HEK293 (cell line): ENCODE measurements at regions not wholly inside any gene's neighbourhood (a gene's known extent, or its start where the extent isn't known, plus 50 kb on each side); places are given as distances from the start of the nearest gene placed in this dataset.
"Not testable (repeated sequence)": the region's sequence is repeated elsewhere in the genome, so short reads cannot be mapped to it uniquely, and the experiment has no call there.

Experiments used
- CTCF ChIA-PET: fragments of 350-600 bp; formaldehyde crosslinking; extraction: SDS; loops from one replicate; lab custom pipeline; 2021; ENCODE audit warnings: antibody characterized with exemption; lab: Yijun Ruan, JAX
- POLR2A ChIA-PET: fragments of 300-600 bp; formaldehyde crosslinking; extraction: SDS; loops from one replicate; lab custom pipeline; 2020; ENCODE audit warnings: antibody characterized with exemption, inconsistent platforms; lab: Yijun Ruan, JAX
- H3K27ac ChIP-seq: fragments of 200-500 bp; sonication (Bioruptor generic); 2 replicates; pipeline ENCODE4 v1.5.1; 2014; ENCODE audit warnings: low read depth, low read length, control low read depth, inconsistent platforms; ENCODE audit errors: extremely low read depth
- H3K36me3 ChIP-seq, 2 experiments: fragments of 200-500 bp in 1 of 2; sonication (Bioruptor generic) in 1 of 2; 1 replicate in 1 of 2; 2 replicates in 1 of 2; pipeline ENCODE4 v1.5.1; 2014 to 2017; ENCODE audit warnings: inconsistent platforms in 2 of 2, low read length in 2 of 2; ENCODE audit not compliant: control insufficient read depth in 2 of 2, insufficient read depth in 1 of 2
- H3K4me1 ChIP-seq: fragments of 200-500 bp; sonication (Bioruptor generic); 2 replicates; pipeline ENCODE4 v1.5.1; 2014; ENCODE audit warnings: mild to moderate bottlenecking, low read length, inconsistent platforms; ENCODE audit not compliant: control insufficient read depth, insufficient read depth
- H3K4me3 ChIP-seq: 2 replicates; pipeline ENCODE4 v1.5.1; 2011; ENCODE audit warnings: low read depth, mild to moderate bottlenecking, control low read depth, low read length, moderate library complexity
- H3K9me3 ChIP-seq: fragments of 200-500 bp; sonication (Bioruptor generic); 2 replicates; pipeline ENCODE4 v1.5.1; 2014; ENCODE audit warnings: low read depth, low read length, inconsistent platforms; ENCODE audit not compliant: control insufficient read depth, insufficient read depth
- EGR2 ChIP-seq: fragments of 450-650 bp; formaldehyde crosslinking; IDR thresholded peaks from 2 replicates; pipeline ENCODE4 v1.5.1; 2016; ENCODE audit warnings: low read depth, missing biosample characterization, missing genetic modification characterization
- GLI2 ChIP-seq: fragments of 450-650 bp; formaldehyde crosslinking; IDR thresholded peaks from 2 replicates; pipeline ENCODE4; 2017; ENCODE audit warnings: missing biosample characterization, missing genetic modification characterization, low read depth, borderline replicate concordance
- WT1 ChIP-seq: fragments of 450-650 bp; formaldehyde crosslinking; IDR thresholded peaks from 2 replicates; pipeline ENCODE4 v1.5.1; 2016; ENCODE audit warnings: missing biosample characterization, missing genetic modification characterization
- ZNF146 ChIP-seq: fragments of 450-650 bp; formaldehyde crosslinking; IDR thresholded peaks from 2 replicates; pipeline ENCODE4 v1.5.1; 2016; ENCODE audit warnings: missing biosample characterization, missing genetic modification characterization
- ZNF292 ChIP-seq: fragments of 450-650 bp; formaldehyde crosslinking; IDR thresholded peaks from 2 replicates; pipeline ENCODE4 v1.5.1; 2016; ENCODE audit warnings: low read depth, missing biosample characterization, missing genetic modification characterization, borderline replicate concordance
- ZNF391 ChIP-seq: fragments of 450-650 bp; formaldehyde crosslinking; IDR thresholded peaks from 2 replicates; pipeline ENCODE4 v1.5.1; 2016; ENCODE audit warnings: low read depth, missing biosample characterization, missing genetic modification characterization, borderline replicate concordance
- ZNF404 ChIP-seq: fragments of 450-650 bp; formaldehyde crosslinking; IDR thresholded peaks from 2 replicates; pipeline ENCODE4 v1.5.1; 2017; ENCODE audit warnings: missing biosample characterization, missing genetic modification characterization
- ZNF530 ChIP-seq: fragments of 450-650 bp; formaldehyde crosslinking; IDR thresholded peaks from 2 replicates; pipeline ENCODE4 v1.5.1; 2016; ENCODE audit warnings: low read depth, missing biosample characterization, missing genetic modification characterization
- ZNF654 ChIP-seq: fragments of 450-650 bp; formaldehyde crosslinking; IDR thresholded peaks from 2 replicates; pipeline ENCODE4 v1.5.1; 2016; ENCODE audit warnings: low read depth, missing biosample characterization, missing genetic modification characterization
- ZNF664 ChIP-seq: fragments of 450-650 bp; formaldehyde crosslinking; IDR thresholded peaks from 2 replicates; pipeline ENCODE4 v1.5.1; 2016; ENCODE audit warnings: missing biosample characterization, missing genetic modification characterization
- ZNF776 ChIP-seq: fragments of 450-650 bp; formaldehyde crosslinking; IDR thresholded peaks from 2 replicates; pipeline ENCODE4 v1.5.0; 2017; ENCODE audit warnings: missing biosample characterization, missing genetic modification characterization, borderline replicate concordance
- TF ChIP-seq, protein P1 (sequence below): fragments of 450-650 bp; formaldehyde crosslinking; IDR thresholded peaks from 2 replicates; pipeline ENCODE4 v1.5.1; 2017; ENCODE audit warnings: missing biosample characterization, missing genetic modification characterization
- TF ChIP-seq, protein P2 (sequence below): sonication (generic); formaldehyde crosslinking; IDR thresholded peaks from 2 replicates; pipeline ENCODE4 v1.8.1; 2022; ENCODE audit warnings: mild to moderate bottlenecking, moderate library complexity, missing genetic modification reagents
- TF ChIP-seq, protein P3 (sequence below): fragments of 450-650 bp; IDR thresholded peaks from 2 replicates; pipeline ENCODE4 v1.5.1; 2018; ENCODE audit warnings: missing biosample characterization, mild to moderate bottlenecking, missing genetic modification characterization
- TF ChIP-seq, protein P4 (sequence below): fragments of 450-650 bp; formaldehyde crosslinking; IDR thresholded peaks from 2 replicates; pipeline ENCODE4 v1.5.1; 2017; ENCODE audit warnings: missing biosample characterization, missing genetic modification characterization
- TF ChIP-seq, protein P5 (sequence below): IDR thresholded peaks from 2 replicates; pipeline ENCODE4 v1.6.1; 2011; ENCODE audit warnings: mild to moderate bottlenecking, low read depth, low read length, borderline replicate concordance
- TF ChIP-seq, protein P6 (sequence below): fragments of 450-650 bp; formaldehyde crosslinking; IDR thresholded peaks from 2 replicates; pipeline ENCODE4 v1.5.1; 2016; ENCODE audit warnings: missing biosample characterization, missing genetic modification characterization

DNA sequence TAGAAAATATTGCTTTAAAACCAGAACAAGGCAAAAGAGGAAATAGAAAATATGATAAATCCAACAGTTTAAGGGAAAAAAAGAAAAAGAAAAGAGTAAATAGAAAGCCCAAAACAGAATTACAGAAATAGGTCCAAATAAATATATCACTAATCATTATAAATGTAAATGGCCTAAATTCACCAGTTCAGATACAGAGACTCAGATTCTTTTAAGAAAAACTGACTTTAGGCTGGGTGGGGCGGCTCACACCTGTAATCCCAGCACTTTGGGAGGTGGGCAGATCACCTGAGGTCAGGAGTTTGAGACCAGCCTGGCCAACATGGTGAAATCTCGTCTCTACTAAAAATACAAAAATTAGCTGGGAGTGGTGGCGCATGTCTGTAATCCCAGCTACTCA, 79.7 kb upstream of the RASGRP1 start:
- H3K4me1 ChIP-seq, CTCF ChIA-PET, H3K9me3 ChIP-seq, H3K27ac ChIP-seq, POLR2A ChIA-PET, H3K4me3 ChIP-seq, H3K36me3 ChIP-seq: not testable (repeated sequence)

DNA sequence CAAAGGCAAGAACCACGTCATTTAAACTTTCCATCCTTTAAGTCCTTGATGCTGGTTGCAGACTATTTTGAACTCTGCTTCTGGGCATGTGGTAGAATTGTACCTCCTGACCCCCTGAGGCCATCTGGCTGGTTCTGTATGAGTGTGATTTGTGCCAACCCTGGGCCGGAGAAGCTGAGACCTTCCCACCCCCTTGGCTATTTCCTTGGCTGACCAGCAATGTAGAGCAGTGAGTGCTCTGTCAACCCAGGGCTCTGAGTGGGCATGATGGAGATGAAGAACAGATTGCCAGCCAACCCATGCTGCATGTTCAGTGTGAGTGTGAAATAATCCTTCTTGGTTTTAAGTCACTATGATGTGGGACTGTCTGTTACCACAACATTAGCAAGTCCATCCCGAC, 82.1 kb upstream of the RASGRP1 start:
- Histone ChIP-seq H3K27ac (no peak overlapping the region), H3K4me3 (no peak overlapping the region), H3K36me3 (no peaks in the 10 kb centered on the region), H3K4me1 (no peaks in the 10 kb centered on the region), H3K9me3 (no peaks in the 10 kb centered on the region)
- ChIA-PET CTCF (no interaction called here), POLR2A (no interaction called here)
- TF ChIP-seq GLI2 (tag by site-specific recombination) (no peak), EGR2 (tag by site-specific recombination) (no peak), ZNF776 (tag by site-specific recombination) (no peak)

DNA sequence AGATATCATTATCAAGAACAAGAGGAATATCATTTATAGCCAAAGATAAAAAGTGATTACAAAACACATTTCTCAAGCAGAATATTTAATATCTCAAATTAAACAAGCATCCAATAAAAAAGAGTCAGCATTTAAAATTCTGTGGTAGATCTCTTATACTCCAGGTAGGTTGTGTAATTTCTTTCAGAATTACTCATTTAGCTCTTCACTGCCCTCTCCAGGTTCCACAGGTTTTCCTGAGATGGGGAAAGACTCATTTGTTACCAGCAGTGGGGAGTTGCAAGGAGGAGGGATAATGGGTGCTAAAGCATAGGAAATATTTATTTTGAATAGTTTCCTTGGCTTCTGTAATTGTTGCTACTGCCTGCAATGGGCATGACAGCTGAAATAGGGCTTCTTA, 83.1 kb upstream of the RASGRP1 start:
- Histone ChIP-seq H3K9me3 (no peaks in the 10 kb centered on the region), H3K4me1 (no peaks in the 10 kb centered on the region), H3K4me3 (no peak overlapping the region), H3K27ac (no peak overlapping the region), H3K36me3 (no peaks in the 10 kb centered on the region)
- ChIA-PET POLR2A (no interaction called here), CTCF (interaction anchor here (0.5 to 3.4 kb wide), 6 partner anchors 36 to 1201 kb away, joined by 3 to 17 read pairs (median 3); partner anchors contain the start of gene RASGRP1)
- TF ChIP-seq, protein P1, sequence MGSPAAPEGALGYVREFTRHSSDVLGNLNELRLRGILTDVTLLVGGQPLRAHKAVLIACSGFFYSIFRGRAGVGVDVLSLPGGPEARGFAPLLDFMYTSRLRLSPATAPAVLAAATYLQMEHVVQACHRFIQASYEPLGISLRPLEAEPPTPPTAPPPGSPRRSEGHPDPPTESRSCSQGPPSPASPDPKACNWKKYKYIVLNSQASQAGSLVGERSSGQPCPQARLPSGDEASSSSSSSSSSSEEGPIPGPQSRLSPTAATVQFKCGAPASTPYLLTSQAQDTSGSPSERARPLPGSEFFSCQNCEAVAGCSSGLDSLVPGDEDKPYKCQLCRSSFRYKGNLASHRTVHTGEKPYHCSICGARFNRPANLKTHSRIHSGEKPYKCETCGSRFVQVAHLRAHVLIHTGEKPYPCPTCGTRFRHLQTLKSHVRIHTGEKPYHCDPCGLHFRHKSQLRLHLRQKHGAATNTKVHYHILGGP = no peak
- TF ChIP-seq ZNF654 (tag by site-specific recombination) (peak; percentile 17; the same call in 1 of the 2 replicates), ZNF292 (no peak), ZNF391 (tag by site-specific recombination) (no peak), ZNF664 (tag by site-specific recombination) (no peak)
- TF ChIP-seq, protein P2, sequence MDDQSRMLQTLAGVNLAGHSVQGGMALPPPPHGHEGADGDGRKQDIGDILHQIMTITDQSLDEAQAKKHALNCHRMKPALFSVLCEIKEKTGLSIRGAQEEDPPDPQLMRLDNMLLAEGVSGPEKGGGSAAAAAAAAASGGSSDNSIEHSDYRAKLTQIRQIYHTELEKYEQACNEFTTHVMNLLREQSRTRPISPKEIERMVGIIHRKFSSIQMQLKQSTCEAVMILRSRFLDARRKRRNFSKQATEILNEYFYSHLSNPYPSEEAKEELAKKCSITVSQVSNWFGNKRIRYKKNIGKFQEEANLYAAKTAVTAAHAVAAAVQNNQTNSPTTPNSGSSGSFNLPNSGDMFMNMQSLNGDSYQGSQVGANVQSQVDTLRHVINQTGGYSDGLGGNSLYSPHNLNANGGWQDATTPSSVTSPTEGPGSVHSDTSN (CRISPR knock-in tag) = no peak

DNA sequence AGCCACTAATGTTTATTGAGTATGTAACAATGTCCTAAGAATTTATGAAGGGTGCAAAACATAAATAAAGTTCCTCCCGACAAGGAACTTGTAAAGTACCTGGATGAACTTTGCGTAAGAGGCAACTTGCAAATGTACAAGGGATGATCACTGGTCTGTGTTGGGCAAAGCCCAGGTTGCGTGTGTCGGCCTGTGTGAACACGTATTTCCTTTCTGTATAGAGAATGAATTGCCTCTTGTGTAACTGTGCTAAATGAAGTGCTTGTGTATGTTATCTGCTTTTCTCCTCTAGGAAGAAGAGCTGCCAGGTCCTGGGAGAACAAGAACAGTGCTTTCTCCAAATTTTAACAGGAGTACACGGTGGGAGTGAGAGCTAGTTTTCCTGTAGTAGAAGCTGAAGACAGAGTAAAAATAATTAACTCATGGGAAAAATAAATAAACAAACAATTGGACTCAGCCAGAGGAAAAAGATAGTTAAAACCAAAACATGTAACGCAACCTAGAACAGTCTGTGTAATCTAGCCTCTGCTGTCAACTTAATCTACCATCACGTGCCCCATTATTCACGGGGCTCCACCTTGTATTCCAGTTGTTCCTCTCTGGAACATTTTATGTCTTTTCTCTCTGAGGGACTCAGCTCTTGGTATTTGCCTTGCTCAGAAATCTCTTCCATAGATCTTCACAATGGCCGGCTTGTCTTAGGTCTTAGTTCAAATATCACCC, 83.7 kb upstream of the RASGRP1 start:
- Histone ChIP-seq H3K9me3 (no peaks in the 10 kb centered on the region), H3K36me3 (no peaks in the 10 kb centered on the region), H3K4me1 (no peaks in the 10 kb centered on the region), H3K4me3 (no peak overlapping the region), H3K27ac (no peak overlapping the region)
- POLR2A ChIA-PET = no interaction called here
- CTCF ChIA-PET = interaction anchor here (0.5 to 3.4 kb wide), 8 partner anchors 25 to 430 kb away, joined by 3 to 17 read pairs (median 4); partner anchors contain the start of gene RASGRP1
- TF ChIP-seq WT1 (no peak), ZNF530 (tag by site-specific recombination) (no peak), ZNF404 (no peak), ZNF146 (tag by site-specific recombination) (no peak)
- TF ChIP-seq, protein P3, sequence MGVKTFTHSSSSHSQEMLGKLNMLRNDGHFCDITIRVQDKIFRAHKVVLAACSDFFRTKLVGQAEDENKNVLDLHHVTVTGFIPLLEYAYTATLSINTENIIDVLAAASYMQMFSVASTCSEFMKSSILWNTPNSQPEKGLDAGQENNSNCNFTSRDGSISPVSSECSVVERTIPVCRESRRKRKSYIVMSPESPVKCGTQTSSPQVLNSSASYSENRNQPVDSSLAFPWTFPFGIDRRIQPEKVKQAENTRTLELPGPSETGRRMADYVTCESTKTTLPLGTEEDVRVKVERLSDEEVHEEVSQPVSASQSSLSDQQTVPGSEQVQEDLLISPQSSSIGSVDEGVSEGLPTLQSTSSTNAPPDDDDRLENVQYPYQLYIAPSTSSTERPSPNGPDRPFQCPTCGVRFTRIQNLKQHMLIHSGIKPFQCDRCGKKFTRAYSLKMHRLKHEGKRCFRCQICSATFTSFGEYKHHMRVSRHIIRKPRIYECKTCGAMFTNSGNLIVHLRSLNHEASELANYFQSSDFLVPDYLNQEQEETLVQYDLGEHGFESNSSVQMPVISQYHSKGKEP = no peak
- TF ChIP-seq, protein P4, sequence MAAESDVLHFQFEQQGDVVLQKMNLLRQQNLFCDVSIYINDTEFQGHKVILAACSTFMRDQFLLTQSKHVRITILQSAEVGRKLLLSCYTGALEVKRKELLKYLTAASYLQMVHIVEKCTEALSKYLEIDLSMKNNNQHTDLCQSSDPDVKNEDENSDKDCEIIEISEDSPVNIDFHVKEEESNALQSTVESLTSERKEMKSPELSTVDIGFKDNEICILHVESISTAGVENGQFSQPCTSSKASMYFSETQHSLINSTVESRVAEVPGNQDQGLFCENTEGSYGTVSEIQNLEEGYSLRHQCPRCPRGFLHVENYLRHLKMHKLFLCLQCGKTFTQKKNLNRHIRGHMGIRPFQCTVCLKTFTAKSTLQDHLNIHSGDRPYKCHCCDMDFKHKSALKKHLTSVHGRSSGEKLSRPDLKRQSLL (tag by site-specific recombination) = no peak
- TF ChIP-seq, protein P5, sequence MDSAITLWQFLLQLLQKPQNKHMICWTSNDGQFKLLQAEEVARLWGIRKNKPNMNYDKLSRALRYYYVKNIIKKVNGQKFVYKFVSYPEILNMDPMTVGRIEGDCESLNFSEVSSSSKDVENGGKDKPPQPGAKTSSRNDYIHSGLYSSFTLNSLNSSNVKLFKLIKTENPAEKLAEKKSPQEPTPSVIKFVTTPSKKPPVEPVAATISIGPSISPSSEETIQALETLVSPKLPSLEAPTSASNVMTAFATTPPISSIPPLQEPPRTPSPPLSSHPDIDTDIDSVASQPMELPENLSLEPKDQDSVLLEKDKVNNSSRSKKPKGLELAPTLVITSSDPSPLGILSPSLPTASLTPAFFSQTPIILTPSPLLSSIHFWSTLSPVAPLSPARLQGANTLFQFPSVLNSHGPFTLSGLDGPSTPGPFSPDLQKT = no peak
- TF ChIP-seq, protein P6, sequence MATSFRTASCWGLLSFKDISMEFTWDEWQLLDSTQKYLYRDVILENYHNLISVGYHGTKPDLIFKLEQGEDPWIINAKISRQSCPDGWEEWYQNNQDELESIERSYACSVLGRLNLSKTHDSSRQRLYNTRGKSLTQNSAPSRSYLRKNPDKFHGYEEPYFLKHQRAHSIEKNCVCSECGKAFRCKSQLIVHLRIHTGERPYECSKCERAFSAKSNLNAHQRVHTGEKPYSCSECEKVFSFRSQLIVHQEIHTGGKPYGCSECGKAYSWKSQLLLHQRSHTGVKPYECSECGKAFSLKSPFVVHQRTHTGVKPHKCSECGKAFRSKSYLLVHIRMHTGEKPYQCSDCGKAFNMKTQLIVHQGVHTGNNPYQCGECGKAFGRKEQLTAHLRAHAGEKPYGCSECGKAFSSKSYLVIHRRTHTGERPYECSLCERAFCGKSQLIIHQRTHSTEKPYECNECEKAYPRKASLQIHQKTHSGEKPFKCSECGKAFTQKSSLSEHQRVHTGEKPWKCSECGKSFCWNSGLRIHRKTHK (tag by site-specific recombination) = no peak
